Ammon's horn (tissue), 1 donor: ENCODE measurements at regions not wholly inside any gene's neighbourhood (a gene's known extent, or its start where the extent isn't known, plus 50 kb on each side); places are given as distances from the start of the nearest gene placed in this dataset.
A peak's percentile ranks its signal among the peaks of the same experiment; 100 is the strongest.
"Not testable (repeated sequence)": the region's sequence is repeated elsewhere in the genome, so short reads cannot be mapped to it uniquely, and the experiment has no call there.

Source experiments
- DNase-seq: peaks from one replicate; pipeline ENCODE4 v3.0.0-alpha.2; 2016; ENCODE audit warnings: low spot score

DNA sequence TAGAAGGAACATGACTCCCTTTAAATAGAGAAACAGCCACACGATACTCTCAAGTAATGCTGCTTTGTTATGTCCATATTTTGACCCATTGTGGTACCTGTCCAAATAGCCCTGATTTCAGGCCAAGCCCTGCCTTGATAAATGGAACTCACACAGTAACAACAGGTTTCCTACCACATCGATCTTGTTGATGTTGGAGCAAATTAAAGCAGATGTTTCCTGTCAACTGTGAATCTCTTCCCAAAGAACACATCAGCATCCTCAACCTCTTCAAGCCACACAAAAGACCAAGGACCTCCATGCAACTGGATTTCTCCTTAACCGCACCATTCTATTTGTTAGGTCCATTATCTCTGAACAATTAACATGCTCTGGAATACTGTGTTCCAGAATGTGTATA lies 109.5 kb downstream of the FOXD4L6 start:
- not testable (repeated sequence) for DNase-seq

DNA sequence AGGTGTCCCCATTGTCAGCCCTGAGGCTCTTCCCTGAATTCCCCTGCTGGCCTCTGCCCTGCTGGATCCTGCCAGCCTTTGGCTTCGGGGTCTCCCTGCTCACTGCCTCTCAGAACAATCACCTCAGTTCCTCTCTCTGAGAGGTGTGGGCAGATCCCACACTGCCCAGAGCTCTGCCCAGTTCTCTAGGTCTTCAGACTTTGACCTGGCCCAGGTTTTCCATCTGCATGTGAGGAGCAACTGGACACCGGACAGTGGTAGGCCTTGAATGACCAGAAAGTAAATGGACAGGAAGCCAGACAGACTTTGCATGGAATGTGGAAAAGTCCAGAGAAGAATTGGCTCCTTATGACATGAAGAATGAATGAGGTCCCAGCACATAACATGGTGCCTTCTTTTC lies 111.8 kb downstream of the FOXD4L6 start:
- not testable (repeated sequence) for DNase-seq

DNA sequence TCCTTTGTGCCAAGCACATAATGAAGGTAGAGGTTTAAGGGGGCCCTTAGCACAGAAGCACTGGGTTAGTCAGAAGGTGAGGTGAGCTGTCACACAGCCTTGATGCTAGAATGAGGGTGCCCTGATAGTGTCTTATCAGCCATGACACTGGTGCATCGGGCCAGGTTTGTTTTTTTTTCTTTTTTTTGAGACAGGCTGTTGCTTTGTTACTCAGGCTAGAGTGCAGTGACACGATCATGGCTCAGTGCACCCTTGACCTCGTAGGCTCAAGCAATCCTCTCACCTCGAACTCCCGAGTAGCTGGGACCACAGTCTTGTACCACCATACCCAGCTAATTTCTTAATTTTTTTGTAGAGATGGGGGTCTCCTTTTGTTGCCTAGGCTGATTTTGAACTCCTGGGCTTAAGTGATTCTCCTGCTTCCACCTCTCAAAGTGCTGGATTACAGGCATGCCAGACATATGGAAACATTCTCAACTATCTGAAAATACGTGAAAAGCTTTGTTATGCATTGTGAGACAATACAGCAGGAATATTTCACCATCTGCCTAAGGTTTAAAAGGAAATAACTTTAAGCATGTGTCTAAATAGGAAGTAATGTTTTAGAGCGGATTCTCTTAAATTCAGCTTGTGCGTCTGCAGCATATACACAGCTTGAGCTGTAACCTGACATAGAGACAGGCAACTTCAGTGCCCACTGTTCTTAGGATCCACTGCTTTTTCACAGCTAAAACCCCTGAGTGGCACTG lies 128.4 kb downstream of the FOXD4L6 start:
- not testable (repeated sequence) for DNase-seq

DNA sequence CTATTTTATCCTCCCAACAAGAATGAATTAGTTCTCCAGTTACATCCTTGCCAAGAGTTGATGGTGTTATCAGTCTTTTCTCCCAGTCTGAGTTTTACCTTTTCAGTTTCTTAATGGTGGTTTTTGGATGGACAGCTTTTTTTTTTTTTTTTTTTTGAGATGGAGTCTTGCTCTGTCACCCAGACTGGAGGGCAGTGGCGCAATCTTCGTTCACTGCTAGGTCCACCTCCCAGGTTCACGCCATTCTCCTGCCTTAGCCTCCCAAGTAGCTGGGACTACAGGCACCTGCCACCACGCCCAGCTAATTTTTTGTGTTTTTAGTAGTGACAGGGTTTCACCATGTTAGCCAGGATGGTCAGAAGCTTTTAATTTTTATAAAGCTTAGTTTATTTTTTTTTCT lies 133.0 kb downstream of the FOXD4L6 start:
- not testable (repeated sequence) for DNase-seq

DNA sequence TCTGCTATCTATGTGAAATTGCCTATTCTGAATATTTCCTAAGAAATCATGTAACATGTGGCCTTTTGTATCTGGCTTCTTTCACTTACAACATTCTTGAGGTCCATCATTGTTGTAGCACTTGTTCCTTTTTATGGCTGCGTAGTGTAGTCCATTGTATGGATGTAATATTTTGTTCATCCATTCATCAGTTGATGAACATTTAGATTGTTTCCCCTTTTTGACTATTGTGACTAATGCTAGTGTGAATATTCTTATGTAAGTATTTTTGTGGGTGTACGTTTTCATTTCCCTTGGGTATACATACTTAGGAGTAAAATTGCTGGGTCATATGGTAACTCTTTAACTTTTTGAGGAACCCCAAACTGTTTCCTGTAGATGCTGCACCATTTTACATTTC lies 134.6 kb downstream of the FOXD4L6 start:
- not testable (repeated sequence) for DNase-seq

DNA sequence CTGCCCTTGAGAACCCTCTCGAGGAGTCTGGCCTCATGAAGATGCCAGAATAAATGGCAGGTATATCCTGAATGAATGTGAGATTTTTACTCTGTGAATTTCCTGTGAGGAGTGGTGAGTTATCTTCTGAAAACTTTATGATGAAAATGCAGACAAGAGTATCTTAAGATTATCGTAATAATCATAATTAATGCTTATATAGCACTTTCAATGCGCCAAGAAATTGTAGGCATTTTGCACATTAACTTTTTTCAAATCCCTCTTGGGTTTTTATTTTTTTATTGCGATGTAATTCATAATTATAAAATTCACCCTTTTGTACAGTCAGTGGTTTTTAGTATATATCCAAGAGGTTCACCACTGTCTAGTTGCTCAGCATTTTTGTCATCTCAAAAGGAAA lies 135.1 kb downstream of the FOXD4L6 start:
- DNase-seq: not testable (repeated sequence)

DNA sequence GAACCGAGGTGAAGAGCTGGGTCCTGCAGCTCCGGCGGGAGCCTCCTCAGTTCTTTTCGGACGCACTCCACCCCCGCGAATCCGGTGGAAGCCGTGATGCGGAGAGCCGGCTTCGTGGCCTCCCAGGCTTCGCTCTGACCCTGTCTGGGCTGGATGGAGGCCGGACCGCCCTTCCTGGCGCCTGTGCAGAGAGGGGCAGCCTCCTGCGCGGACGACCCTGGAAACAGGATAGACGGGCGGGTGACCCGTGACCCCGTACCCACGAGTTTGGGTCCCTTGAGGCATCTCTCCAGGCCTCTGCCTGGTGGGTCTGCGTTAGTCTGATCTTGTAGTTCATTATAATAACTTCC lies 136.0 kb downstream of the FOXD4L6 start:
- peak; percentile 59 for DNase-seq

DNA sequence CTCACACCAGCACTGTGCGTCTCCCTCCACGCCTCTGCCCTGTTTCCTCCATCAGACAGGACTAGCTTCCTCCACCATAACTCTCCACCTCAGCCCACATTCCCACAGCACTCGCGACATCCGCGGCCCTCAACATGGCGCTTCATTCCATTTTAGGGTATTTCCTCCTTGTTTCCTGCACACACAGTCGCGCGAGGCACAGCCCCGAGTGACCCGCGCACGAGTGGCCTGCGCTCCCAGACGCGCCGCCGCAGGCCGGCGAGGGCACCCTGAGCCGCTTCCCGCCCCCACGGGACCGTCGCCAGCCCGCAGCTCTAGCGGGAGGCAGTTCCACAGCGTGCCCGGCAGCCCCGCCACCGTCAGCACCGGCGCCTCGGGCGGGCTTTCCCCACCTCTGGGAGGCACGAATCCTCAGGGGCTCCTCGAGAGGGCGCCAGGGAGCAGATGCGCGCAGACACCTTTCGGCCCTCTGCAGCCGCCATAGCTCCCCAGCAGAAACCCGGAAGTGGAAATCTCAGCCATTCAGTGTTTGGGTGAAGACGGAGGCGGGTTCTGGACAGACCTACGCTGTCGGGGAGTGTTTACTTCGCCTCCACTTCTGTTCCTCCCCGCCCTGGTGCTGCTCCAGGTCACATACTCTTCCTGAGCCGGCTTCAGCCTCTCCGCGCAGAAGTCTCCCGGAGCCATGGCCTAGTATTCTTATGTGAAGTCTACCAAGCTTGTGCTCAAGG lies 136.6 kb downstream of the FOXD4L6 start:
- peak; percentile 98 for DNase-seq

DNA sequence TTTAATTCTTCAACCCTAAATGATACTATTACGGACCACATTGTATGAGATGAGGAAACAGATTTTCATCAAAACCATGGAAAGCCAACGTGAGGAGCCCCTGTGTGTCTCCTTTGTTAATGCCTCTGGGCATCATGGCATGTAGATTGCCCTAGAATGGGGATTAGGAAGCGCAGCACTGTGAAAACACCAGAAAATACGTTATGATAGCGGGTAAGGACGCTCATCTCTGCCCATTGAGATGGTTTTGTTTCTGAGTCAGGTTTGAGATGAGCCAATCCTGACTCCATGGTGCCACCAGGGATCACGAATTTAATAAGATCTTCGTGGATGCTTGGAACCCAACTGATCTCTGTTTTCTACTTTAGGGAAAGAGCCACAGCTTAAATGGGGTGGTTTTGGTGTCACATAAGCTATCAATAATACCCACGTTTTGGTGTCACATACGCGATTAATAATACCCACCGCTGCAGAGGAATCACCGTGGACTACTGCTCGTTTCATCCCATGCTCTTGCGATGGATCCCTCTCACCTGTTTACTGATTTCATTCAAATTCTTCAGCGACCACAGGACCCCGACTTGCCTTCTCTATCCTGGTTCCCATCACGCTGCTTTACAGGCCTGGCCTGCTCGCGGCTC lies 137.3 kb downstream of the FOXD4L6 start:
- not testable (repeated sequence) for DNase-seq

DNA sequence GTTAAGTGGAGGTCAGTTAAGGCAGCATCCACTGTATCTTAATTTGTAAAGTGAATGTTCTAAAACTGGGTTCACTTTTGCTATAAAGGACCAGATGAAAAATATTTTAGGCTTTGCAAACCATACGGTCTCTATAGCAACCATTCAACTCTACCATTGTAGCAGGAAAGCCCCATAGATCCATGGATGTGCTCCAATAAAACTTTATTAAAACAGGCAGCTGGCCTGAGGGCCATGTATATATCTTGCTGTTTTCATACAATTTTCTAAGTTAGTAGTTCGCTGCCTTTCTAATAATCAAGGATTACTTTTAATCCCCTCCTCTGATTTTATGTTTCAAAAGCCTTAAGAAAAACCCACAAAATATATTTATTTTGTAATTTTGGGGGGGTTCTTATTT lies 142.1 kb downstream of the FOXD4L6 start:
- not testable (repeated sequence) for DNase-seq

DNA sequence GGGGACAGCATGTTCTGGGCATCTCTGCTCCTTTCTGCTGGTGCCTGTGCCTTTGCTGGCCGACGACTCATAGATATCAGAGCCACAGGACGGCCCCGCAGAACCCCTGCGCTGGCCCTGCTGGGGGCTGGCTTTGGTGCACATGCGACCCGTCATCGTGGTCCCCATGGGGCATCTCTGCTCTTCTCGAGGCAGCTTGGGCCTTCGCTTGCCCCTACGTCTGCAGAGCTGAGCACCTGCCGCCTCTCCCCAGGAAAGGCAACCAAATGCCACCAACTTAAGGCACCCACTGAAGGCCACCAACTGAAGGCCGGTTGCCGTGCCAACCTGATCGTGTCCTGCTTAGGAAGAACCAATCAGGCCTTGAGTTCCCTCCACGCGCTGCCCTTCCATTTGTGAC lies 153.1 kb downstream of the FOXD4L6 start:
- not testable (repeated sequence) for DNase-seq

DNA sequence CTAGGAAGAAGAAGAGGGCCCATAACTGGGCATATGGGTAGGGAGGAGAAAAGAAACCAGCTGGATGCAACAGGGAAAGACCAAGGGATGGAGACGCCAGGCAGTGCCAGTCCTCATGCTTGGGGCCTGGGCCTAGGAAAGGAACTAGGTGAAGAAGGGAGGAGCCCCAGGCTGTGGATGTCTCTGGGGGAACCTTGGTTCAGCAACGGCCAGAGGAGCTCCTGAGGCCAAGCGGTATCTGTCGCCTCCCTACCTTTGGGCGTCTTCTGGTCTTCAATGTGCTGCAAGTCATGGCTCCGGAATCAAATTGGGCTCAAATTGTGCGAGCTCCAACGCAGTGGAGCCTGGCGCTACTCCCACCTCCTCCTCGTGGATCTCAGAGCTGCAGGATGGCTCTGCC lies 153.6 kb downstream of the FOXD4L6 start:
- not testable (repeated sequence) for DNase-seq

DNA sequence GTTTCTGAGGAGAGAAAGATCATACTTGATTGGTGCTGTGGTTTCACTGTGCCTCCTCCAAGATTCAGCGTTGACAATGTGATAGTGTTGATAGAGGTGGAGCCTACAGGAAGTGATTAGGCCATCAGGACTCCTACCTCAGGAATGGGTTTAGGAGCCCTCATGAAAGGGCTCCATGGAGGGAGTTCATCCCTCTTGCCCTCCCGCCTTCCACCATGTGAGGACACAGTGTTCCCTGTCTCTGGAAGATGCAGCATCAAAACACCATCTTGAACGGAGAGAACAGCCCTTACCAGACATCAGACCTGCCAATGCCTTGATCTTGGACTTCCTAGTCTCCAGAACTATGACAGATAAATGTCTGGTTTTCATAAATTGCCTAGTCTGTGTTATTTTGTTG lies 156.7 kb downstream of the FOXD4L6 start:
- DNase-seq: not testable (repeated sequence)

DNA sequence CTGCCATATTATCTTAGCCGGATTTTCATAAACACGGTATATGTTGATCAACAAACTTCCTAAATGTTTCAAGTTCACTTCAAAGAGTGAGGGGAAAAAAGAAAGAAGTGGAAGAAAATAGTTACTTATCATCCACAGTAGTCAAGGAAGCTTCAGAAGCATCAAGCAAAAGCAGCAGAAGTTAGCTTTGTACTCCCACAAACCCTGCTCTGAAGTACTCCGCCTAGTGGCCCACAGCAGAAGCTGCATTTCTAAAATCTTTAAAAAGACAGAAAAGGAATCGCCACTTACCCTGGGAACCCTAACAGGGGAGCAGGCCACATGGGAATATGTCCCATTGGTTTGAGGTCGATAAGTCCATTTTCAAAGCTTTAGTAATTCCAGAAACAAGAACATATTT lies 158.1 kb downstream of the FOXD4L6 start:
- not testable (repeated sequence) for DNase-seq

DNA sequence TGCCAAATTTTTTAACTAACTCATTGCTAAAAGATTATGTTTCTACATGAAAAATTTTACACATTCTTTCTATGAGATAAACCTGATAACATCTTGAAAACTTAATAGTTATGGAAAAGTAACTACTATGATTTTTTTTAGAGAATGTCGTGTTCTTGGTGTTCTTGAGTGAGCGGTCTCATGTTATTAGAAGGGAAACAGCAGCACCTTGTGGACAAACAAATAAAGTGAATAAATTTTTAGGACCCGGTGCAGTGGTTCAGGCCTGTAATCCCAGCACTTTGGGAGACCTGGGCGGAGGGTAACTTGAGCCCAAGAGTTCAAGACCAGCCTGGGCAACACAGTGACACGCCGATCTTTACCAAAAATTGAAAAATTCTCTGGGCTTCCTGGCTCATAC lies 166.0 kb downstream of the FOXD4L6 start:
- DNase-seq: not testable (repeated sequence)

DNA sequence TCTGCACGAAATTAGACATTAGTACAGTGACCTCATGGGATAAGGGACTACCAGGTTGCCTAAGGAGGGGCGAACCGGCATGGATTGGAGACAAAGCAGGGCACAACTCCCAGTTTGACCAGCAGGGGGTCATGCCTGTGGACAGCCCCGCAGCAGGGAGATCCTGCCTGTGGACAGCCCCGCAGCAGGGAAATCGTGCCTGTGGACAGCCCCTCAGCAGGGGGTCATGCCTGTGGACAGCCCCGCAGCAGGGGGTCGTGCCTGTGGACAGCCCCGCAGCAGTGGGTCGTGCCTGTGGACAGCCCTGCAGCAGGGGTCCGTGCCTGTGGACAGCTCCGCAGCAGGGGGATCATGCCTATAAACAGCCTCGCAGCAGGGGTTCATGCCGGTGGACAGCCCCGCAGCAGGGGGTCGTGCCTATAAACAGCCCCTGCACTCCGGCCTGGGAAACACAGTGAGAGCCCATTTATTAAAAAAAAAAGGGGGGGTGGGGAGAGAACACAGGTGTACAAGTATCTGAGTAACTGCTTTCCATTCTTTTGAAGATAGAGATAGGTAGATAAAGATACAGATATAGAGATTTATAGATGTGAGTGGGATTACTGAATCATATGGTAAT lies 176.5 kb downstream of the FOXD4L6 start:
- not testable (repeated sequence) for DNase-seq

DNA sequence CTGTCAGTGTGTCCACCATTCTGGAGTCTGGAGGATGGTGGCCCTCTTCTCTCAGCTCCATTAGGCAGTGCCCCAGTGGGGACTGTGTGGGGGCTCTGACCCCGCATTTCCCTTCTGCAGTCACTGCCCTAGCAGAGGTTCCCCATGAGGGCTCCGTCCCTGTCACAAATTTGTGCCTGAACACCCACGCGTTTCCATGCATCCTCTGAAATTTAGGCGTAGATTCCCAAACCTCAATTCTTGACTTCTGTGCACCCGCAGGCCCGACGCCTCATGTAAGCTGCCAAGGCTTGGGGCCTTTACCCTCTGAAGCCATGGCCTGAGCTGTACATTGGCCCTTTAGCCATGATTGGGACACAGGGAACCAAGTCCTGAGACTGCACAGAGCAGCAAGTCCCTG lies 182.3 kb downstream of the FOXD4L6 start:
- DNase-seq: not testable (repeated sequence)

DNA sequence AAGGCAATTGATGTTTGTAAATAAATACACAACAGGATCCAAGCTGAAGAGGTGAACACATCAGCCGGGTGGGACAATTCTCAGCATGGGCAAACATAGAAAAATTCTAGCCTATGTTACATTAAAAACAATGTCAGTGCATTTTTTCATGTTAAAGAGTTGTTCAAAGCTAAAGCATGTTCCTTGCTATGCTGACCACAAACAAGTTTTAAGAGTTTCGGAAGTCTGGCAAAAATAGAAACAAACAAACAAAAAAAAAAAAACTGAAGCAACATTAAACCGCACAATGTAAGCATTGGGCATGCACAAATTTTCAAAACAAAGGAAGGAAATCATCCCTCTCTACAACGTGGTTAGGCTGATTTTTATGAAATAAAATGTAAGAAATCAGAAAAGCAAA lies 185.8 kb downstream of the FOXD4L6 start:
- DNase-seq: not testable (repeated sequence)

DNA sequence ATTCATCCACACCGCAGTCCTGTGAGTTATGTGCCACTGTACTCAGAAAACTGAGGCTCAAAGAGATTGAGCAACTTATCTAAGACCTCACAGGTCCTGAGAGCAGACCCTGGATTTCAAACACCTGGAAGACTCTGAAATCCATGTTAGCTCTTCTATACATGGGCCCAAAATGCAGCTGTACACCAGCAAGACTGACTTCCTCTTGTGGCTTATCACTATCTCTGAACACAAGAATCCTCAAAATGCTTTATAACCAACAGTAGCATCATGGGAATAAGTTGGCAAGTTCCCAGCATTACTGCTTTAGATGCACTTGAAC lies 188.6 kb downstream of the FOXD4L6 start:
- DNase-seq: not testable (repeated sequence)

DNA sequence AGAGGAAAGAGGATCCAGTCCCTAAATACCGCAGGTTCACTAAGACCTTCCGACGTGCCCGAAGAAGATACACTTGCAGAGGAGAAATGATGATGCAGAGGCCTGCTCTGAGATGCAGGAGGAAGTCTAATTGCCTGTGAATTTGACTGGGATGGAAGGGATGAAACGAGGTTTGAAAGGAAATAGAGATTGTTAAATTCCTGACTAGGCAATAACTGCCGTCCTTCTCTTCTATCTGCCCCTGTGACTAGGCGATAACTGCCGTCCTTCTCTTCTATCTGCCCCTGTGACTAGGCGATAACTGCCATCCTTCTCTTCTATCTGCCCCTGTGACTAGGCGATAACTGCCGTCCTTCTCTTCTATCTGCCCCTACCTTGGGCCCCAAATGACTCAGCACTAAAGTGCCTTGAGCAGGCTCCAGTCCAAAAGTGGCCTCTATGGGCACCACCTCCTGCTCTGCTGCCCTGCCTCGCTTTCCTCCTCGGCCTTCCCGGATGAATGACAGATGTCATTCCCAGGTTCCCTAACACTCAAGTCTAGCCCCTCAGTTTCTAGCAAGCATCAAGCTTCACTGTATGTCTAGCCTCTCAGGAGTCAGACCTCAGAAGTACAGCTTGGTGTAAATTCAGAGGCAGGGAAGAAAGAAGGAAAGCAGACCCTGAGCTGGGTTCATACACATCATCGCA lies 189.1 kb downstream of the FOXD4L6 start:
- not testable (repeated sequence) for DNase-seq

DNA sequence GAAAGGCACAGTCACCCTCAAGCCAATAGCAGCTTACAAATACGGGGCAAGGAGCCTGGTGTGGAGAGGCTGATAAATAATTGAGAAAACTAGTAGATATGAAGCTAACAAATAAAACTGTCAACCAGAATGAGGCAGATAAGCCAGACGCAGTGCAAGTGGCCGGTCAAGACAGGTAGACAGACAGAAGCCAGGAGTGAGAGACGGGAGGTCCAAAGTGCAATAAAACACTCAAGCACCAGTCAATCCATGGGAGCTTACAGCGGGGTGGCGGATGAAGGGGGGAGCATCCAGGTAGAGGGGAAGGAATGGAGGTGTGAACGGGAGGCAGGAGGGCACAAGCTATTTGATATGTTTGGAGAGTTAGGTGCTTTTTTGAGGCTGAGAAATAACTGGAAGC lies 193.1 kb downstream of the FOXD4L6 start:
- no peak for DNase-seq

DNA sequence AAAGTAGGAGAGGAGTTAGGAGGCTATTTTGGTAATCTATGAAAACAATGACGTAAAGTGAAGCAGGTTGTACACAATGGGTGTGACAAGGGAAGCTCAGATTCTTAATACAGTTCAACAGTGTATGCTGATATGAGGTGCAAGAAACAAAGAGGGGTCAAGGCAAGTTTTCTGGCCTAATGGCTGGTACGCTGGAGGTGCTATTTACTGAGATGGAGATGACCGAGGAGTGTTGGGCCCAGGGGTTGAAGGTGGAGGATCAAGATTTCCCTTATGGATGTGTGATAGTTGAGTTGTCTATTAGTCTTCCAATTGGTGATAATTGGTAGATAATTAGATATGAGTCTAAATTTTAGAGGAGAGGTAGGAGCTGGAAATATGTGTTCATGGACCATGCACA lies 194.0 kb downstream of the FOXD4L6 start:
- not testable (repeated sequence) for DNase-seq
